ENCODE measurements at regions not wholly inside any gene's neighbourhood (a gene's known extent, or its start where the extent isn't known, plus 50 kb on each side); places are given as distances from the start of the nearest gene placed in this dataset.
"Not testable (repeated sequence)": the region's sequence is repeated elsewhere in the genome, so short reads cannot be mapped to it uniquely, and the experiment has no call there.

- no peak for FAIRE-seq
Observed at GRCh38 chr4:114383721-114384120, 214.9 kb upstream of the UGT8 start.

GRCh38 chr4:114384629-114385028 lies 214.0 kb upstream of the UGT8 start:
- FAIRE-seq: peak; percentile 97

GRCh38 chr4:114385195-114385985 lies 213.2 kb upstream of the UGT8 start:
- FAIRE-seq: no peak

GRCh38 chr4:114386637-114387233 lies 211.9 kb upstream of the UGT8 start:
- FAIRE-seq: peak; percentile 97

GRCh38 chr4:114389070-114389685 lies 209.4 kb upstream of the UGT8 start:
- no peak for FAIRE-seq

- no peak for FAIRE-seq
Observed at GRCh38 chr4:114393295-114394038, 205.1 kb upstream of the UGT8 start.

GRCh38 chr4:114396808-114397207 lies 201.8 kb upstream of the UGT8 start:
- FAIRE-seq: no peak

- FAIRE-seq: no peak
Observed at GRCh38 chr4:114398410-114398809, 200.2 kb upstream of the UGT8 start.

GRCh38 chr4:114399105-114399504 lies 199.5 kb upstream of the UGT8 start:
- FAIRE-seq: no peak

- FAIRE-seq: no peak
Observed at GRCh38 chr4:114400531-114400930, 198.1 kb upstream of the UGT8 start.

GRCh38 chr4:114401483-114401882 lies 197.1 kb upstream of the UGT8 start:
- no peak for FAIRE-seq

GRCh38 chr4:114417214-114417613 lies 181.4 kb upstream of the UGT8 start:
- peak; percentile 45 for FAIRE-seq

GRCh38 chr4:114420069-114420468 lies 178.5 kb upstream of the UGT8 start:
- no peak for FAIRE-seq

- FAIRE-seq: no peak
Observed at GRCh38 chr4:114423582-114423981, 175.0 kb upstream of the UGT8 start.

GRCh38 chr4:114435116-114435515 lies 163.5 kb upstream of the UGT8 start:
- no peak for FAIRE-seq

GRCh38 chr4:114442856-114443255 lies 155.8 kb upstream of the UGT8 start:
- no peak for FAIRE-seq

- no peak for FAIRE-seq
Observed at GRCh38 chr4:114444211-114444610, 154.4 kb upstream of the UGT8 start.

GRCh38 chr4:114447963-114448516 lies 150.6 kb upstream of the UGT8 start:
- not testable (repeated sequence) for FAIRE-seq

- no peak for FAIRE-seq
Observed at GRCh38 chr4:114458728-114459127, 139.9 kb upstream of the UGT8 start.

GRCh38 chr4:114464726-114465272 lies 133.8 kb upstream of the UGT8 start:
- FAIRE-seq: no peak

- FAIRE-seq: no peak
Observed at GRCh38 chr4:114465766-114466165, 132.8 kb upstream of the UGT8 start.

GRCh38 chr4:114466299-114466698 lies 132.3 kb upstream of the UGT8 start:
- FAIRE-seq: no peak
